NOMO-1 treated with DMSO at 0.1 percent for 48 hours (cell line): ENCODE measurements at regions not wholly inside any gene's neighbourhood (a gene's known extent, or its start where the extent isn't known, plus 50 kb on each side); places are given as distances from the start of the nearest gene placed in this dataset.
"Not testable (repeated sequence)": the region's sequence is repeated elsewhere in the genome, so short reads cannot be mapped to it uniquely, and the experiment has no call there.

Source experiments
- DNase-seq: peaks from one replicate; lab custom pipeline; 2025; ENCODE audit not compliant: unreplicated experiment; lab: John Stamatoyannopoulos, UW

- no peak for DNase-seq
Observed at GRCh38 chr12:89161557-89161956, 190.7 kb downstream of the DUSP6 start.

- DNase-seq = peak; percentile 70
Observed at GRCh38 chr12:89160716-89161123, 191.6 kb downstream of the DUSP6 start.

GRCh38 chr12:89157413-89157812, 194.9 kb downstream of the DUSP6 start:
- DNase-seq = no peak

GRCh38 chr12:89156862-89157262, 195.4 kb downstream of the DUSP6 start:
- DNase-seq = peak; percentile 59

GRCh38 chr12:89156340-89156739, 196.0 kb downstream of the DUSP6 start:
- peak; percentile 90 for DNase-seq

- peak; percentile 36 for DNase-seq
Observed at GRCh38 chr12:89155826-89156225, 196.5 kb downstream of the DUSP6 start.

- no peak for DNase-seq
Observed at GRCh38 chr12:89154743-89155499, 197.4 kb downstream of the DUSP6 start.

GRCh38 chr12:89153341-89153740, 199.0 kb downstream of the DUSP6 start:
- DNase-seq = peak; percentile 69

- no peak for DNase-seq
Observed at GRCh38 chr12:89151536-89151935, 200.8 kb downstream of the DUSP6 start.

GRCh38 chr12:89150789-89151188, 201.5 kb downstream of the DUSP6 start:
- not testable (repeated sequence) for DNase-seq

GRCh38 chr12:89140602-89141238, 211.6 kb downstream of the DUSP6 start:
- no peak for DNase-seq

- DNase-seq = no peak
Observed at GRCh38 chr12:89140141-89140540, 212.2 kb downstream of the DUSP6 start.

- no peak for DNase-seq
Observed at GRCh38 chr12:89139390-89139789, 212.9 kb downstream of the DUSP6 start.

- DNase-seq = no peak
Observed at GRCh38 chr12:89138048-89138852, 214.1 kb downstream of the DUSP6 start.

- peak; percentile 82 for DNase-seq
Observed at GRCh38 chr12:89135976-89136634, 216.2 kb downstream of the DUSP6 start.

- DNase-seq = no peak
Observed at GRCh38 chr12:89134213-89134770, 218.0 kb downstream of the DUSP6 start.

GRCh38 chr12:89129167-89129870, 223.0 kb downstream of the DUSP6 start:
- no peak for DNase-seq

- DNase-seq = no peak
Observed at GRCh38 chr12:89126712-89127111, 225.6 kb downstream of the DUSP6 start.

GRCh38 chr12:89122852-89123251, 229.4 kb downstream of the DUSP6 start:
- no peak for DNase-seq

- peak; percentile 8 for DNase-seq
Observed at GRCh38 chr12:89117448-89118034, 234.8 kb downstream of the DUSP6 start.
